Transverse colon (tissue), 4 donors: ENCODE measurements at regions not wholly inside any gene's neighbourhood (a gene's known extent, or its start where the extent isn't known, plus 50 kb on each side); places are given as distances from the start of the nearest gene placed in this dataset.

Experiments used
- DNase-seq: peaks from one replicate; pipeline ENCODE4 v3.0.0-alpha.2; 2019
- H3K27ac ChIP-seq, 4 donors: fragments of 200-600 bp; sonication (generic); 2 replicates each; pipeline ENCODE4 v1.5.1; 2016 to 2018; ENCODE audit warnings: inconsistent platforms in 4 of 4
- H3K27me3 ChIP-seq: fragments of 200-600 bp; sonication (generic); 2 replicates; pipeline ENCODE4 v1.5.1; 2017; ENCODE audit warnings: inconsistent platforms
- H3K36me3 ChIP-seq, 4 donors: fragments of 200-600 bp; sonication (generic); 2 replicates each; pipeline ENCODE4 v1.5.1; 2017 to 2019; ENCODE audit warnings: inconsistent platforms in 4 of 4
- H3K4me1 ChIP-seq, 4 donors: fragments of 200-600 bp; sonication (generic); 2 replicates each; pipeline ENCODE4 v1.5.1; 2017 to 2020; ENCODE audit warnings: inconsistent platforms in 4 of 4
- H3K4me3 ChIP-seq, 4 donors: fragments of 200-600 bp; sonication (generic); 1 replicate in 1 of 4; 2 replicates in 3 of 4; pipeline versions ENCODE4 v1.5.1 to v1.6.1; 2017 to 2019; ENCODE audit warnings: inconsistent platforms in 4 of 4
- H3K9me3 ChIP-seq, 2 donors: fragments of 200-600 bp; sonication (generic); 2 replicates each; pipeline ENCODE4 v1.5.1; 2017 to 2019; ENCODE audit warnings: inconsistent platforms in 2 of 2
- EP300 ChIP-seq: sonication (generic); formaldehyde crosslinking; IDR thresholded peaks from one replicate; pipeline ENCODE4 v1.6.1; 2017; ENCODE audit warnings: antibody characterized with exemption, low read depth
- POLR2A ChIP-seq: fragments of 450-650 bp; IDR thresholded peaks from one replicate; pipeline ENCODE4 v1.6.1; 2016; ENCODE audit warnings: antibody characterized with exemption, mild to moderate bottlenecking, moderate library complexity
- POLR2AphosphoS5 ChIP-seq, 3 donors: sonication (generic); formaldehyde crosslinking; IDR thresholded peaks; one replicate each; pipeline ENCODE4 v1.6.1; 2016; ENCODE audit warnings: antibody characterized with exemption in 3 of 3
- WGBS, 2 donors: methylation state at CpG; one replicate each; pipeline ENCODE4 v1.1.5; 2018; ENCODE audit warnings: low coverage in 1 of 2; 5-methylcytosine and 5-hydroxymethylcytosine counted together
- in situ Hi-C, 4 donors: fragments of 200-750 bp; cut with MboI; loops; one replicate each; pipeline versions ENCODE4 v1.15.0 to v1.15.1; 2017; ENCODE audit warnings: low sequenced_read_pairs in 3 of 4, low pct_ligation_motif_present in 1 of 4, low pct_unique_long_range_greater_than_20kb in 1 of 4
- intact Hi-C: fragments of 100-400 bp; cut with DNase I; formaldehyde crosslinking; loops from one replicate; pipeline ENCODE4 v1.15.1; 2023; ENCODE audit warnings: low total_unique reads
- TF ChIP-seq, protein P1 (sequence below), 5 experiments: fragments of 200-600 bp in 3 of 5; fragments of 450-650 bp in 2 of 5; sonication (generic) in 3 of 5; IDR thresholded peaks; 1 replicate in 2 of 5; 2 replicates in 3 of 5; pipeline ENCODE4 v1.5.1; 2016 to 2017; ENCODE audit warnings: antibody characterized with exemption in 5 of 5, inconsistent platforms in 3 of 5, mild to moderate bottlenecking in 2 of 5, moderate library complexity in 1 of 5

DNA sequence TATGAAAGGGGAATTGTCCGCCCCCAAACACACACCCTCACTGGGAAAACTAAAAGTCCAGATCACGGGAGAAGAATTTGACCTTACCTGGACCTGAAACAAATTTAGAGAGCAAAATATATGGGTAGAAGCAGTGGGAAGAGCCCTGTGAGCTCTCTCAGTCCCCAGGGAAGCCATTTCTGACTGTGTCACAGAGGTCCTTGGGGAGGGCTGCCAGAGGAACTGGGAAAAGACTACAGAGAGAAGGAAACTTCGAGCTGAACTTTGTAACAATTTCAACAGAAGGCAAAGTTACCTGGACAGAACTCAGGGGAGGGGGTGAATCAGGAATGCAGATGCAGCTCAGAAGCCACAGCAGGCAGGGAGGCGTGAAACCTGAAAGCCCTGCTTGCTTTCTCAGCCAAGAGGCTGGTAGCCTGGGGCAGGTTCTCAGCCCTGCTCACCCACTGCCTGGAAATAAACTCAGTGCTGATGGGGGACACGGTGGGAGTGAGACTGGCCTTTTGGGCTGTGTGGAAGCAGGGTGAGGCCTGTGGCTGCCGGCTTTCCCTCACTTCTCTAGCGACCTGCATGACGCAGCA is 163.8 kb downstream of the TMEM200A start:
- 84 to 86% methylated on average over 4 to 8 of the region's 8 CpGs for WGBS, 2 donors
- no peaks in the 10 kb centered on the region for H3K9me3 ChIP-seq
- intact Hi-C loops = no loop called here
- H3K4me1 ChIP-seq = no peaks in the 10 kb centered on the region
- H3K36me3 ChIP-seq = no peaks in the 10 kb centered on the region
- in situ Hi-C loops = no loop called here
- no peaks in the 10 kb centered on the region for H3K27me3 ChIP-seq
- DNase-seq = no peak
- no peak overlapping the region for H3K4me3 ChIP-seq
- TF ChIP-seq POLR2AphosphoS5 (IDR thresholded peaks at IDR 0.05) (no peak), EP300 (no peak), POLR2A (no peak)
- TF ChIP-seq, protein P1, sequence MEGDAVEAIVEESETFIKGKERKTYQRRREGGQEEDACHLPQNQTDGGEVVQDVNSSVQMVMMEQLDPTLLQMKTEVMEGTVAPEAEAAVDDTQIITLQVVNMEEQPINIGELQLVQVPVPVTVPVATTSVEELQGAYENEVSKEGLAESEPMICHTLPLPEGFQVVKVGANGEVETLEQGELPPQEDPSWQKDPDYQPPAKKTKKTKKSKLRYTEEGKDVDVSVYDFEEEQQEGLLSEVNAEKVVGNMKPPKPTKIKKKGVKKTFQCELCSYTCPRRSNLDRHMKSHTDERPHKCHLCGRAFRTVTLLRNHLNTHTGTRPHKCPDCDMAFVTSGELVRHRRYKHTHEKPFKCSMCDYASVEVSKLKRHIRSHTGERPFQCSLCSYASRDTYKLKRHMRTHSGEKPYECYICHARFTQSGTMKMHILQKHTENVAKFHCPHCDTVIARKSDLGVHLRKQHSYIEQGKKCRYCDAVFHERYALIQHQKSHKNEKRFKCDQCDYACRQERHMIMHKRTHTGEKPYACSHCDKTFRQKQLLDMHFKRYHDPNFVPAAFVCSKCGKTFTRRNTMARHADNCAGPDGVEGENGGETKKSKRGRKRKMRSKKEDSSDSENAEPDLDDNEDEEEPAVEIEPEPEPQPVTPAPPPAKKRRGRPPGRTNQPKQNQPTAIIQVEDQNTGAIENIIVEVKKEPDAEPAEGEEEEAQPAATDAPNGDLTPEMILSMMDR (IDR thresholded peaks at IDR 0.05) = no peak
- H3K27ac ChIP-seq = no peak overlapping the region

DNA sequence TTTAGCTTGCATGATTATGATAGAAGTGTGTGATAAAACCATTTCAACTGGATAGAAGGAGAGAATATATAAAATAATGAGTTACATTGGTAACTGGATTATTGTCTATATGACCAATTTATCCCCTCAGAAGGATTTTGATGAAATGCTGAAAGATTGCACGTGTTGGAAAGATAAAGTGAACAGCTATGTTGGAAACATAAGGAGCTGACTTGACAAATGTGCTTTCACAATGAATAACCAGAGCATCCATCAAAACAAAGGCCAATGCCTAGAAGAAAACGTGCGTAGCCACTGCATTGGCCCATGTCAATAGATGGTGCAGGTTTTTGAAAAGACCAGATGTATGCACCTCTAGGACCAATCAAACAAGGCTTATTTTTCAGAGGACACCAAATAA is 168.8 kb downstream of the TMEM200A start:
- Histone ChIP-seq H3K27me3 (no peaks in the 10 kb centered on the region), H3K27ac (no peak overlapping the region), H3K36me3 (no peaks in the 10 kb centered on the region), H3K9me3 (peaks cover 0 to 8% of the 10 kb centered on the region in 2 donors), H3K4me3 (no peak overlapping the region), H3K4me1 (no peaks in the 10 kb centered on the region)
- DNase-seq = no peak
- in situ Hi-C loops = no loop called here
- whole genome bisulfite sequencing, 2 donors = 62 to 86% methylated on average over 3 of the region's 3 CpGs
- TF ChIP-seq POLR2AphosphoS5 (IDR thresholded peaks at IDR 0.05) (no peak), POLR2A (no peak)
- TF ChIP-seq, protein P1 (IDR thresholded peaks at IDR 0.05) = no peak
- intact Hi-C loops = no loop called here

DNA sequence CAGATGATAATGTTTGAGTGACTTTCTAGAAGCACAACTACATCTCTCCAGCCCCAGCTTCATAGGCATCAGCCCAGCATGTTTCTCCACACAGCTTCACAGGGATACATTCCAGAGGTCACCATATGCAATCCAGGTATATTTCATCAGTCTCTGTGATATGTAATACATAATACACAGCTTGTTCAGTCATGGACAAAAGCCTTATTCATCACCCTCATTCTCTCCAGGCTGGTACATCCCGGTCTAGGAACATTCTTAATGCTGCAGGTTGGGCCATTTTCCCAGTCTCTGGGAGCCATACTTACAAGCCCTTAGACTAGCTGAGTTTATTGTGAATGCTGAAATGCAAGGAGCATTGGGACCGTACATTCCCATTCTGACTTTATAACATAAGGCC is 169.4 kb downstream of the TMEM200A start:
- Histone ChIP-seq H3K4me1 (no peaks in the 10 kb centered on the region), H3K36me3 (no peaks in the 10 kb centered on the region), H3K27me3 (no peaks in the 10 kb centered on the region), H3K4me3 (no peak overlapping the region), H3K27ac (no peak overlapping the region), H3K9me3 (peaks cover 0 to 10% of the 10 kb centered on the region in 2 donors)
- TF ChIP-seq POLR2AphosphoS5 (IDR thresholded peaks at IDR 0.05) = no peak
- TF ChIP-seq, protein P1 (IDR thresholded peaks at IDR 0.05) = no peak
- in situ Hi-C loops = no loop called here
- DNase-seq = no peak
- intact Hi-C loops = no loop called here
- WGBS, 2 donors = 87 to 90% methylated on average over 2 of the region's 2 CpGs

DNA sequence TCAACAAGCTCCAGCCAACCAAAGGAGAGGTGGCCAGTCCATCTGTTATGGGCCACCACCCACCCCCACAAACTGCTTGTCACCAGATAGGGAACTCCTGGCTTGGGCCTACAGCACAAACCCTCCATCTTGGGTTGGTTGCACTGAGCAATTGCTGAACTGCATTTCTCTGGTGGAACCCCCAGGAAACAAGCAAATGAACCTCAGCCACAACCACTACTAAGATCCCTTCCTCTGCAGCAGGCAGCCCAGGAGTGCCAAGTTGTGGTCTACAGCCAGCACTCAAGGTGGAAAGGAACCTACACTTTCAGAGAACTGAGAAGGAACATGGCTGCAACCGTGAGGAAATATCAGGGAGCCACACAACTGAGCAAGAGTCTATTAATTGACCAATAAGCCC is 171.6 kb downstream of the TMEM200A start:
- no peak for DNase-seq
- no peak overlapping the region for H3K27ac ChIP-seq
- H3K36me3 ChIP-seq = no peaks in the 10 kb centered on the region
- no peaks in the 10 kb centered on the region for H3K4me1 ChIP-seq
- no peak overlapping the region for H3K4me3 ChIP-seq
- no peak for TF ChIP-seq POLR2AphosphoS5 (IDR thresholded peaks at IDR 0.05)
- TF ChIP-seq, protein P1 (IDR thresholded peaks at IDR 0.05) = no peak
- no peak for TF ChIP-seq EP300
- TF ChIP-seq POLR2A = no peak
- WGBS, 2 donors = 77% methylated on average over 1 of the region's 1 CpG; no CpG with 5 or more reads in 1 of the 2 donors
- intact Hi-C loops (no loop called here), in situ Hi-C loops (no loop called here)
- no peaks in the 10 kb centered on the region for H3K27me3 ChIP-seq
- H3K9me3 ChIP-seq = peaks cover 0 to 10% of the 10 kb centered on the region in 2 donors
